ENCODE measurements at regions not wholly inside any gene's neighbourhood (a gene's known extent, or its start where the extent isn't known, plus 50 kb on each side); places are given as distances from the start of the nearest gene placed in this dataset.

- H4K20me1 ChIP-seq (ENCODE audit: low read length) = no peaks in the 10 kb centered on the region
- intact Hi-C loops (cut with micrococcal nuclease) = no loop called here
- peaks cover 9% of the 10 kb centered on the region; the same call in 1 of the 2 replicates for H3K27me3 ChIP-seq (ENCODE audit: low read length)
- H3K9me3 ChIP-seq (ENCODE audit: low read length) = no peaks in the 10 kb centered on the region
- H3K9ac ChIP-seq (ENCODE audit: low read length) = no peak overlapping the region
- no peaks in the 10 kb centered on the region for H3K36me3 ChIP-seq (ENCODE audit: low read depth, low read length)
- no peak overlapping the region for H3K27ac ChIP-seq (ENCODE audit: low read length)
- ATAC-seq (no peak), DNase-seq (no peak)
- CTCF ChIA-PET = no interaction called here
- no peaks in the 10 kb centered on the region for H3K9me2 ChIP-seq (replicated peaks; ENCODE audit: low read length)
- H2AFZ ChIP-seq (ENCODE audit: low read length) = no peak overlapping the region
- no peaks in the 10 kb centered on the region for H3K4me1 ChIP-seq (ENCODE audit: insufficient read depth, low read length)
- H3F3A ChIP-seq (ENCODE audit: low read length, unreplicated experiment) = no peaks in the 10 kb centered on the region
- H3K4me2 ChIP-seq (ENCODE audit: low read length) = no peak overlapping the region
- no peak overlapping the region for H3K4me3 ChIP-seq (ENCODE audit: low read length)
- TF ChIP-seq CTCF (conservative IDR thresholded peaks at IDR 0.05; ENCODE audit: low read depth, low read length) (no peak), EZH2 (IDR thresholded peaks at IDR 0.05; ENCODE audit: low read length, unreplicated experiment) (no peak), EZH2phosphoT487 (IDR thresholded peaks at IDR 0.05; ENCODE audit: borderline replicate concordance, low read length) (no peak)
- no peaks in the 10 kb centered on the region for H3K79me2 ChIP-seq (ENCODE audit: low read length)
- BruUV-seq (replicated peaks) = no TSS peak
- POLR2A ChIA-PET (ENCODE audit: unreplicated experiment) = no interaction called here
Observed at GRCh38 chr6:126535595-126535994, 195.7 kb downstream of the CENPW start.

DNA sequence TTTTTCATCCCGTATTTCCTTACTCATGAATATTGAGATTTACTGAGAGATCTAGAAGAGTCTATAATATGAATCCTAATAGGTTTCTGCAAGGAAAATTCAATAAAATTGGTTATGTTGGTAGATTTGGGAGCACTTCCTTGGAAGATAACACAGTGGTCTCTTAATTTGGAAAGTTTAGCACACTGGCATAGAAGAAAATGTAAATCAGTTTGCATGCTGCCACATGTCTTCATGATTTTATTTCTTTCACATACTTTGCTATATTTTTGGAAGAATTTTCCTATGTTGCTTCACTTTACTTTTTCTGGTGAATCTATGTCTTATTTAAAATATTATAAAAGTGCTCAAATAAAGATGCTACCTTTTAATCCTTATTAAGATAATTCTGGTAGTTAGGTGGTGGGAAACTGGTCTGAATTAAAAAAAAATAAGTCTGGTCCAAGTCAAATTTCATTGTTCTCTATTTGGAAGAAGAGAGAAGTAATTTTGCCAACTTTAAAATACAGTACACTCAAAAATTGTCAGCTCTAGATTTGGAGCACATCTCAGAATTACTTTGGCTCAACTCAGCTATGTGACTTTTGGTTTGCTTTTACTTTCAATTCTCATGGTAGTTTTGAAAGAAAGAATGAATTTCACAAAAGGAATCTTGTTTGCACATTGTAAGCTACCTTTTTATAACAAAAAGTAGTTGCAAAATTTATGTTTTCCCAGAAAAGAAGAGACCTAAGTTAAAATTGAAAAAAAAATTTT, 197.3 kb downstream of the CENPW start:
- CTCF ChIA-PET = interaction anchor here (0.6 kb wide), 1 partner anchor 581 kb away, joined by 3 read pairs; no protein-coding TSS in a partner anchor
- peaks cover 9% of the 10 kb centered on the region; the same call in 1 of the 2 replicates for H3K27me3 ChIP-seq (ENCODE audit: low read length)
- H3K79me2 ChIP-seq (ENCODE audit: low read length) = no peaks in the 10 kb centered on the region
- H3K36me3 ChIP-seq (ENCODE audit: low read depth, low read length) = no peaks in the 10 kb centered on the region
- DNase-seq (no peak), ATAC-seq (no peak)
- no TSS peak for BruUV-seq (replicated peaks)
- intact Hi-C loops (cut with micrococcal nuclease) = no loop called here
- H3K9me2 ChIP-seq (replicated peaks; ENCODE audit: low read length) = no peaks in the 10 kb centered on the region
- no peak for TF ChIP-seq EZH2phosphoT487 (IDR thresholded peaks at IDR 0.05; ENCODE audit: borderline replicate concordance, low read length)
- no peak for TF ChIP-seq EZH2 (IDR thresholded peaks at IDR 0.05; ENCODE audit: low read length, unreplicated experiment)
- no peak for TF ChIP-seq CTCF (conservative IDR thresholded peaks at IDR 0.05; ENCODE audit: low read depth, low read length)
- H3K27ac ChIP-seq (ENCODE audit: low read length) = no peak overlapping the region
- no peaks in the 10 kb centered on the region for H3F3A ChIP-seq (ENCODE audit: low read length, unreplicated experiment)
- H3K4me1 ChIP-seq (ENCODE audit: insufficient read depth, low read length) = no peaks in the 10 kb centered on the region
- no peak overlapping the region for H3K4me3 ChIP-seq (ENCODE audit: low read length)
- POLR2A ChIA-PET (ENCODE audit: unreplicated experiment) = no interaction called here
- H4K20me1 ChIP-seq (ENCODE audit: low read length) = no peaks in the 10 kb centered on the region
- H2AFZ ChIP-seq (ENCODE audit: low read length) = no peak overlapping the region
- H3K4me2 ChIP-seq (ENCODE audit: low read length) = no peak overlapping the region
- H3K9ac ChIP-seq (ENCODE audit: low read length) = no peak overlapping the region
- no peaks in the 10 kb centered on the region for H3K9me3 ChIP-seq (ENCODE audit: low read length)

DNA sequence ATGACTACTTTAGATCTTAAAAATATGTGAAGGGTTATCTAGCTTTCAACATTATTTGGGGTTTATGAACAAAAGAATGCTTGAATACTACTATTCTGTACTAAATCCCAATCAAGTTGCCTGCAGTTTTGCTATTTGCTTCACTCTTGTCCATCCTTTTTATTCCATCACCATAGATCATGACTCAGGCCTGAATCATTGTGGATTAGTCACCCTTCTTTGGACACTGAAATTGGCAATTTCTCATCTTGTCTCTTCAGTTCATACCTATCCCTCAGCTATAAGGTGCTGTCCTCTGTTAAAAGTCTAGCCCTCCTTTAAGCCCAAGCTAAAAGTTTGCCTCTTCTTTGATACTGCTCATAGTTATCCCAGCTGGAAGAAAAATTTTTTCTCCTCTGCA, 199.1 kb downstream of the CENPW start:
- ChIA-PET CTCF (no interaction called here), POLR2A (ENCODE audit: unreplicated experiment) (no interaction called here)

More for the DNA sequence above, 199.1 kb downstream of the CENPW start:
- peak; percentile 86 for ATAC-seq
- Histone ChIP-seq H2AFZ (ENCODE audit: low read length) (no peak overlapping the region), H3K9me2 (replicated peaks; ENCODE audit: low read length) (no peaks in the 10 kb centered on the region), H3F3A (ENCODE audit: low read length, unreplicated experiment) (no peaks in the 10 kb centered on the region), H3K4me2 (ENCODE audit: low read length) (no peak overlapping the region), H3K4me3 (ENCODE audit: low read length) (no peak overlapping the region), H4K20me1 (ENCODE audit: low read length) (no peaks in the 10 kb centered on the region), H3K36me3 (ENCODE audit: low read depth, low read length) (no peaks in the 10 kb centered on the region), H3K27ac (ENCODE audit: low read length) (no peak overlapping the region), H3K27me3 (ENCODE audit: low read length) (peaks cover 9% of the 10 kb centered on the region; the same call in 1 of the 2 replicates), H3K9ac (ENCODE audit: low read length) (no peak overlapping the region), H3K9me3 (ENCODE audit: low read length) (no peaks in the 10 kb centered on the region), H3K4me1 (ENCODE audit: insufficient read depth, low read length) (no peaks in the 10 kb centered on the region), H3K79me2 (ENCODE audit: low read length) (no peaks in the 10 kb centered on the region)
- peak; percentile 78 for DNase-seq
- intact Hi-C loops (cut with micrococcal nuclease) = no loop called here
- no peak for TF ChIP-seq CTCF (conservative IDR thresholded peaks at IDR 0.05; ENCODE audit: low read depth, low read length)
- TF ChIP-seq EZH2phosphoT487 (IDR thresholded peaks at IDR 0.05; ENCODE audit: borderline replicate concordance, low read length) = no peak
- TF ChIP-seq EZH2 (IDR thresholded peaks at IDR 0.05; ENCODE audit: low read length, unreplicated experiment) = no peak
- BruUV-seq (replicated peaks) = no TSS peak
